ENCODE measurements at regions not wholly inside any gene's neighbourhood (a gene's known extent, or its start where the extent isn't known, plus 50 kb on each side); places are given as distances from the start of the nearest gene placed in this dataset.

GRCh38 chr18:78160961-78161656 is 818.5 kb upstream of the SALL3 start:
- no peak overlapping the region for H3K4me3 ChIP-seq (ENCODE audit: low read depth, low read length, poor library complexity, severe bottlenecking)
- no peaks in the 10 kb centered on the region for H3K36me3 ChIP-seq (ENCODE audit: insufficient read depth, low read length, poor library complexity, severe bottlenecking)
- TF ChIP-seq CTCF (conservative IDR thresholded peaks at IDR 0.05; ENCODE audit: low read depth, low read length) (no peak), EZH2 (IDR thresholded peaks at IDR 0.05; ENCODE audit: borderline replicate concordance, low read depth, low read length, poor library complexity, severe bottlenecking) (no peak)
- no peak for DNase-seq (ENCODE audit: low spot score)
- no peaks in the 10 kb centered on the region for H3K4me1 ChIP-seq (ENCODE audit: insufficient read depth, low read length, poor library complexity, severe bottlenecking)
- H3K27ac ChIP-seq (ENCODE audit: low read depth, low read length, poor library complexity, severe bottlenecking) = no peak overlapping the region
- H3K27me3 ChIP-seq (replicated peaks; ENCODE audit: insufficient read depth, low read depth, low read length, poor library complexity) = no peaks in the 10 kb centered on the region
- intact Hi-C loops (cut with micrococcal nuclease; ENCODE audit: unreplicated experiment) = no loop called here
- BruUV-seq (replicated peaks) = no TSS peak
- ChIA-PET POLR2A (ENCODE audit: low non-redundant PET) (no interaction called here), CTCF (no interaction called here)
- peaks cover 25% of the 10 kb centered on the region for H3K9me3 ChIP-seq (ENCODE audit: low read depth, low read length, poor library complexity, severe bottlenecking)

GRCh38 chr18:78165525-78165924 is 814.1 kb upstream of the SALL3 start:
- intact Hi-C loops (cut with micrococcal nuclease; ENCODE audit: unreplicated experiment) = no loop called here
- peaks cover 31% of the 10 kb centered on the region for H3K9me3 ChIP-seq (ENCODE audit: low read depth, low read length, poor library complexity, severe bottlenecking)
- no peak for DNase-seq (ENCODE audit: low spot score)
- H3K4me1 ChIP-seq (ENCODE audit: insufficient read depth, low read length, poor library complexity, severe bottlenecking) = no peaks in the 10 kb centered on the region
- H3K27me3 ChIP-seq (replicated peaks; ENCODE audit: insufficient read depth, low read depth, low read length, poor library complexity) = no peaks in the 10 kb centered on the region
- no TSS peak for BruUV-seq (replicated peaks)
- POLR2A ChIA-PET (ENCODE audit: low non-redundant PET) = no interaction called here
- TF ChIP-seq CTCF (conservative IDR thresholded peaks at IDR 0.05; ENCODE audit: low read depth, low read length) (no peak), EZH2 (IDR thresholded peaks at IDR 0.05; ENCODE audit: borderline replicate concordance, low read depth, low read length, poor library complexity, severe bottlenecking) (no peak)
- CTCF ChIA-PET = no interaction called here
- no peak overlapping the region for H3K27ac ChIP-seq (ENCODE audit: low read depth, low read length, poor library complexity, severe bottlenecking)
- H3K4me3 ChIP-seq (ENCODE audit: low read depth, low read length, poor library complexity, severe bottlenecking) = no peak overlapping the region
- no peaks in the 10 kb centered on the region for H3K36me3 ChIP-seq (ENCODE audit: insufficient read depth, low read length, poor library complexity, severe bottlenecking)

GRCh38 chr18:78168526-78168925 is 811.1 kb upstream of the SALL3 start:
- H3K4me3 ChIP-seq (ENCODE audit: low read depth, low read length, poor library complexity, severe bottlenecking) = no peak overlapping the region
- TF ChIP-seq CTCF (conservative IDR thresholded peaks at IDR 0.05; ENCODE audit: low read depth, low read length) = no peak
- no peak for TF ChIP-seq EZH2 (IDR thresholded peaks at IDR 0.05; ENCODE audit: borderline replicate concordance, low read depth, low read length, poor library complexity, severe bottlenecking)
- CTCF ChIA-PET = no interaction called here
- no peaks in the 10 kb centered on the region for H3K4me1 ChIP-seq (ENCODE audit: insufficient read depth, low read length, poor library complexity, severe bottlenecking)
- H3K27me3 ChIP-seq (replicated peaks; ENCODE audit: insufficient read depth, low read depth, low read length, poor library complexity) = no peaks in the 10 kb centered on the region
- intact Hi-C loops (cut with micrococcal nuclease; ENCODE audit: unreplicated experiment) = no loop called here
- BruUV-seq (replicated peaks) = no TSS peak
- H3K9me3 ChIP-seq (ENCODE audit: low read depth, low read length, poor library complexity, severe bottlenecking) = peaks cover 24% of the 10 kb centered on the region
- no peaks in the 10 kb centered on the region for H3K36me3 ChIP-seq (ENCODE audit: insufficient read depth, low read length, poor library complexity, severe bottlenecking)
- H3K27ac ChIP-seq (ENCODE audit: low read depth, low read length, poor library complexity, severe bottlenecking) = no peak overlapping the region
- POLR2A ChIA-PET (ENCODE audit: low non-redundant PET) = no interaction called here
- DNase-seq (ENCODE audit: low spot score) = no peak
